Spleen (tissue), 11 donors: ENCODE measurements at regions not wholly inside any gene's neighbourhood (a gene's known extent, or its start where the extent isn't known, plus 50 kb on each side); places are given as distances from the start of the nearest gene placed in this dataset.

Experiments
- DNase-seq: peaks from one replicate; pipeline ENCODE4 v3.0.0-alpha.2; 2020
- H3K27ac ChIP-seq, 8 donors: fragments of 200-600 bp; sonication (generic) in 7 of 8; 1 replicate in 4 of 8; 2 replicates in 4 of 8; pipeline versions ENCODE4 v1.5.0 to v1.8.0; 2016 to 2021; ENCODE audit warnings: inconsistent platforms in 4 of 8, mild to moderate bottlenecking in 4 of 8, moderate library complexity in 1 of 8
- H3K27me3 ChIP-seq, 7 donors: fragments of 200-600 bp; sonication (generic) in 6 of 7; replicated peaks in 1 of 7; 1 replicate in 4 of 7; 2 replicates in 3 of 7; pipeline versions ENCODE4 v1.5.0 to v1.8.0; 2016 to 2021; ENCODE audit warnings: inconsistent platforms in 3 of 7, mild to moderate bottlenecking in 1 of 7
- H3K36me3 ChIP-seq, 6 donors: fragments of 200-600 bp; sonication (generic) in 5 of 6; 1 replicate in 4 of 6; 2 replicates in 2 of 6; pipeline versions ENCODE4 v1.5.0 to v1.8.0; 2016 to 2021; ENCODE audit warnings: inconsistent platforms in 2 of 6
- H3K4me1 ChIP-seq, 6 donors: fragments of 200-600 bp; sonication (generic) in 5 of 6; 1 replicate in 3 of 6; 2 replicates in 3 of 6; pipeline versions ENCODE4 v1.5.0 to v1.8.0; 2016 to 2021; ENCODE audit warnings: inconsistent platforms in 3 of 6
- H3K4me3 ChIP-seq, 8 donors: fragments of 200-600 bp; sonication (generic) in 7 of 8; 1 replicate in 4 of 8; 2 replicates in 4 of 8; pipeline versions ENCODE4 v1.5.0 to v1.8.0; 2016 to 2021; ENCODE audit warnings: inconsistent platforms in 4 of 8, mild to moderate bottlenecking in 4 of 8, moderate library complexity in 2 of 8
- H3K9me3 ChIP-seq, 8 donors: fragments of 200-600 bp; sonication (generic) in 7 of 8; 1 replicate in 4 of 8; 2 replicates in 4 of 8; pipeline versions ENCODE4 v1.5.0 to v1.8.0; 2016 to 2021; ENCODE audit warnings: inconsistent platforms in 4 of 8
- CTCF ChIP-seq, 11 experiments: fragments of 200-600 bp in 7 of 11; fragments of 450-650 bp in 4 of 11; sonication (generic) in 4 of 11; IDR thresholded peaks in 8 of 11; conservative IDR thresholded peaks in 3 of 11; 1 replicate in 7 of 11; 2 replicates in 4 of 11; pipeline versions ENCODE4 v1.4.0 to v1.8.0; 2016 to 2021; ENCODE audit warnings: antibody characterized with exemption in 11 of 11, inconsistent platforms in 4 of 11, mild to moderate bottlenecking in 1 of 11
- POLR2A ChIP-seq, 3 donors: fragments of 450-650 bp; IDR thresholded peaks; one replicate each; pipeline ENCODE4 v1.5.1; 2017; ENCODE audit warnings: antibody characterized with exemption in 3 of 3, mild to moderate bottlenecking in 1 of 3
- POLR2AphosphoS5 ChIP-seq, 3 donors: sonication (generic); formaldehyde crosslinking; IDR thresholded peaks; one replicate each; pipeline ENCODE4 v1.5.1; 2017; ENCODE audit warnings: antibody characterized with exemption in 3 of 3
- WGBS, 5 donors: extraction: QIAGEN DNeasy Blood & Tissue Kit in 3 of 5; methylation state at CpG; one replicate each; pipeline versions ENCODE4 v1.1.5 to v1.1.7; 2013 to 2018; 5-methylcytosine and 5-hydroxymethylcytosine counted together
- intact Hi-C: fragments of 100-400 bp; cut with DNase I; formaldehyde crosslinking; loops from one replicate; pipeline ENCODE4 v1.15.0; 2023; ENCODE audit warnings: low total_unique reads
- donor health status: healthy with polysubstance abuse.
- donor health status: DM: no; HTN: no; CAD: no; lungs with moderate emphysema.
- donor health status: DM: no; HTN: no; CAD: no.
- donor health status: Bipolar disorder and iron deficiency.
- donor health status: healthy.
- donor health status: DM: no; HTN: no; CAD: no.
- donor health status: DM: yes; HTN: yes; CAD: no.

- Histone ChIP-seq H3K9me3 (no peaks in the 10 kb centered on the region), H3K27ac (no peak overlapping the region), H3K27me3 (peaks cover 0 to 68% (median 0%) of the 10 kb centered on the region in 7 donors), H3K4me3 (no peak overlapping the region), H3K4me1 (no peaks in the 10 kb centered on the region), H3K36me3 (no peaks in the 10 kb centered on the region)
- 86 to 88% (median 87%) methylated on average over 22 of the region's 22 CpGs for WGBS, 5 donors
- TF ChIP-seq POLR2A (IDR thresholded peaks at IDR 0.05): no peak
- TF ChIP-seq CTCF (IDR thresholded peaks at IDR 0.05 in 8 of 11, conservative IDR thresholded peaks at IDR 0.05 in 3 of 11): no peak
- TF ChIP-seq POLR2AphosphoS5 (IDR thresholded peaks at IDR 0.05): no peak
- no peak for DNase-seq
- intact Hi-C loops: loop anchor here (10.0 kb wide), 1 partner anchor 580 kb away; no protein-coding TSS in a partner anchor
Measured at GRCh38 chr6:169934699-169935347, 183.4 kb downstream of the ERMARD start.

DNA sequence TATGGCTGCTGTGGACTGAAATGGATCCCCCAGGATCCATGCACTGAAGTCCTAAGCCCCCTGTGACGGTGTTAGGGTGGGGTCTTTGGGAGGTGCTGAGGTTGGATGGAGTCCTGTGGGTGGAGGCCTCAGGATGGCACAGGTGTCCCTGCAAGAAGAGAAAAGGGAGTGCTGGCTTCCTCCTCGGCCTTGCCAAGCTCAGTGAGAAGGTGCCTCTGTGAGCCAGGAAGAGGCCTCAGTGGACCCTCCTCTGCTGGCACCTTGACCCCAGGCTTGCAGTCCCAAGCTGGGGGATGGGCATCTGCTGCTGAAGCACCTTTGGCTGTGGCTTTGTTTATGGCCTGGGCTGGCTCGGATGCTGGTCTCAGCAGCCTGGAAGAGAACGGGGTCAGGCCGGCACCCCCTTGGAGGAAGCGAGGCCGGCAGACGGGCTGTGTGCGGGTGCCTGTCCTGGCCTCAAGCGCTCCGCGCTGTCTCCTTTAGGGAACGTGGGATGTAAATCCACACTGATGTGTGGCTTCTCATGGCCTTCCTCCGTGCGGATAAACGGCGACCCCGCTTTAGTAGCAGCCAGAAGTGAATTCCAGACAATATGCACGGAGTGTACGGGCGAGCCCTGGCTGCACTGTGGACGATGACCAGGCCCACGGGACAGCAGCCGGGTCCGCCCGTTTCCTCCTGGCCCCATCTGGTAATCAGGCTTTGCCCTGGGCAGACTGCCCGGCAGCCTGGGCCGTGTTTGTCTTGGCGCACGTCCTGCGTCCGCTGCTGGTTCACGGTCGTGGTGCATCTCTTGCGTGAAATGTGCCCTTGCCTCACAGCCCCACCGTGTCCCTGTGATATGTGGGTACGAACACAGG is 182.6 kb downstream of the ERMARD start:
- peaks cover 0 to 64% (median 0%) of the 10 kb centered on the region in 7 donors for H3K27me3 ChIP-seq
- H3K27ac ChIP-seq: no peak overlapping the region
- no peaks in the 10 kb centered on the region for H3K9me3 ChIP-seq
- H3K4me1 ChIP-seq: no peaks in the 10 kb centered on the region
- 84 to 91% (median 90%) methylated on average over 28 to 37 of the region's 37 CpGs for WGBS, 5 donors
- intact Hi-C loops: loop anchor here (10.0 kb wide), 1 partner anchor 581 kb away; no protein-coding TSS in a partner anchor
- DNase-seq: no peak
- TF ChIP-seq POLR2AphosphoS5 (IDR thresholded peaks at IDR 0.05) (peak; percentile 18 to 74 (median 51)), CTCF (IDR thresholded peaks at IDR 0.05 in 8 of 11, conservative IDR thresholded peaks at IDR 0.05 in 3 of 11) (no peak), POLR2A (IDR thresholded peaks at IDR 0.05) (no peak)
- no peaks in the 10 kb centered on the region for H3K36me3 ChIP-seq
- H3K4me3 ChIP-seq: no peak overlapping the region

DNA sequence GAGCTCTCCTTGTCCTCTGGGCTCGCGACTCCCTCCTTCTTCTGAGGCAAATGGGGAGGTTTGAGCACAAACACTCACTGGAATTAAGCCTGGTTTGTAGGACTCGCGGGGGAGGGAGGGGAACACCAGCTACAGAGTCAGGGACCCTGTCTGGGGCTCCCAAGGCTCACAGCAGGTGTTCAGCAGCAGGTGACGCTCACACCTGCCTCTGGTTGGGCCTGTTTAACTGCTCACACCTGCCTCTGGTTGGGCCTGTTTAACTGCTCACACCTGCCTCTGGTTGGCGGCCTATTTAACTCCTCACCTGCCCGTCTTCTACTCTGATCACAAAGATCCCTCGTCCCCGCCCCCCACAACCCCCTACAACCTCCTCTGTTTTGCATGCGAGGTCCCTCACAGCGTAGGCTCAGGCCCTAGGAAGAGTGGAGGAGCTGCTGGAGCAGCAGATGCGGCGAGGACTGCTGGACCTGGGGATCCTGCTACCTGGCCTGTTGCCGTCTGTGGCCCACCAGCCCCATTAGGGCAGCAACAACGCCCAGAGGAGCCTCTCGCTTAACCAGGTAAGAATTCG is 181.9 kb downstream of the ERMARD start:
- no peaks in the 10 kb centered on the region for H3K4me1 ChIP-seq
- TF ChIP-seq CTCF (IDR thresholded peaks at IDR 0.05 in 8 of 11, conservative IDR thresholded peaks at IDR 0.05 in 3 of 11) (no peak), POLR2AphosphoS5 (IDR thresholded peaks at IDR 0.05) (no peak), POLR2A (IDR thresholded peaks at IDR 0.05) (no peak)
- no peak overlapping the region for H3K4me3 ChIP-seq
- peaks cover 0 to 63% (median 0%) of the 10 kb centered on the region in 7 donors for H3K27me3 ChIP-seq
- DNase-seq: no peak
- H3K27ac ChIP-seq: no peak overlapping the region
- no peaks in the 10 kb centered on the region for H3K9me3 ChIP-seq
- 87 to 92% (median 87%) methylated on average over 17 of the region's 17 CpGs for WGBS, 5 donors
- no peaks in the 10 kb centered on the region for H3K36me3 ChIP-seq
- intact Hi-C loops: loop anchor here (10.0 kb wide), 1 partner anchor 581 kb away; no protein-coding TSS in a partner anchor
